T follicular helper cell (primary cell): ENCODE measurements at regions not wholly inside any gene's neighbourhood (a gene's known extent, or its start where the extent isn't known, plus 50 kb on each side); places are given as distances from the start of the nearest gene placed in this dataset.
"Not testable (repeated sequence)": the region's sequence is repeated elsewhere in the genome, so short reads cannot be mapped to it uniquely, and the experiment has no call there.

ENCODE experiments used
- DNase-seq: peaks from one replicate; pipeline ENCODE4 v3.0.0-alpha.2; 2020; ENCODE audit warnings: low read depth

DNA sequence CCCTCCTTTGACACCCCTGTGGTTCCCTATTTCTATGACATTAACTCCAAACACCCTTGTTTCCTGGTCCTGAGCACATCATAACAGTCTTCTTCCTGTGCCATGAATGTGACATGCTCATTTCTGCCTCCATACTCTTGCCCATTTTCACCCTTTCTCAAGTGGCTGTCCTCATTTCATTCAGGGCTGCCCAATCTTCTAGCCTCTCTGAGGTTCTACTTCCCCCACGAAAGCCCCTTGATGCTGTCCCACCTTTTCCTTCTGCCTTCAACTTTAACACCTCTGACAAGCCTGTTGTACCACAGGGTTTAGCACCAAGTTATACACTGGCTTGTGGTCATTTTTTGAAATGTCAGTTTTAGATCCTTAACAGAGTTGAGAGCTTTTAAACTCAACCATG lies 136.2 kb upstream of the BOD1L1 start:
- no peak for DNase-seq

DNA sequence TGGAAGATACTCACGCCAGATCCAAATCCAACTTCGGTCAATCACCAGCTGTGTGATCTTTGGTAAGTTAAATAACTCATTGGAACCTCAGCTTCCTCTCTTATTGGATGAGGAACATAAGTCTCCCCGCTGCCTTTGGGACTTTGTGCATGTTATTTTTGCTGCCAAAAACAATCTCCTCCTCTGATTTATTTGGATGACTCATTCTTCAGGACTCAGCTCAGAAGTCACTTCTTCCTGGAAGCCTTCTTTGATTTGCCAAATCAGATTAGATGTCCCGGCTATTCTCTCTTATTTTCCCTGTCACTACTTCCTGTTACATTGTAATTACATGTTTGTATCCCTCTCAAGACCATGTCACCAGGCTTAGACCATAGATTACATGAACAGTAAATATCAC lies 138.0 kb upstream of the BOD1L1 start:
- no peak for DNase-seq

DNA sequence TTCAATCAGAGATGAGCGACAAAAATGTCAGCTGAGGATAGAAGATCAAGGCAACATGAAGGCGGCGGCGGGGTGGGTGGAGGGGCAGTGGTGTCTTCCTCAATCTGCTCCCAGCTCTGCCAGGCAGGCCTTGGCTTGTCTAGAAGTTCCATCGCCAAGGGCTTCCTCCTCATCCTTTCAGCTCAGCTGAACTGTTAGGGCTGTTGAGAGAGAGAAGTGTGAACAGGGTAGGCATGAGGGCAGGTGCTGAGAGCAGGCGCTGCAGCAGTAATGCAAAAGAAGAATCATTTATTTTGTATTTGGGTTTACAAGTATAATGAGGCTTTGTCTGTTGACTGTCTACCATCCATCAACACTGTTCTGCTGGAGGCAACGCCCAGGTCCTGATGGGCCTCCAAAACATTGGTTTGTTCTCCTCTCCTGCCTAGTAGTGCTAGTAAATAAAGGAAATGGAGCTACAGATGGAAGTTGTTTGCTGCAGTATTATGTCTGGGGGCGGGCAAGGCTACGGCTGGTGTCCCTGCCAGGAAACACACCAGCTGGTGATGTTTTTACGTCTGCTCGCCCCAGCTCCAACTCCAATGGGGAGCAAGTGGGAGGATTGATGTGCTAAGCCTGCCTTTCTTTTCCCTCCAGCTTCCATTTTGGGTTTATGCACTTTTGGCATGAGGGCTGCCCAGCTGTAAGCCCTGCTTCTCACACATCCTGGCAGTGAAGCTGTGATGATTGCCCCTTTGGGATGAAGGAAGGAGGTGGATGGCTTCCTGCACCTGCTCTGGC lies 139.4 kb upstream of the BOD1L1 start:
- DNase-seq, result no peak

DNA sequence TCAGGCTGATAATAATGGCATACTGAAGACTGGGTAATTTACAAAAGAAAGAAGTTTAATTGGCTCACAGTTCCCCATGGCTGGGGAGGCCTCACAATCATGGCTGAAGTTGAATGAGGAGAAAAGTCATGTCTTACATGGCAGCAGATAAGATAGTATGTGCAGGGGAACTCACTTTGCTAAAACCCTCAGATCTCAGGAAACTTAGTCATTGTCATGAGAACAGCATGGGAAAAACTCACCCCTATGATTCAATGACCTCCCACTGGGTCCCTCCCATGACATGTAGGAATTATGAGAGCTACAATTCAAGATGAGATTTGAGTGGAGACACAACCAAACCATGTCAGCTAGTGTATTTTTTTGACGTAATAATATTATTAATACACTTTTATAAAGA lies 149.8 kb upstream of the BOD1L1 start:
- no peak for DNase-seq

DNA sequence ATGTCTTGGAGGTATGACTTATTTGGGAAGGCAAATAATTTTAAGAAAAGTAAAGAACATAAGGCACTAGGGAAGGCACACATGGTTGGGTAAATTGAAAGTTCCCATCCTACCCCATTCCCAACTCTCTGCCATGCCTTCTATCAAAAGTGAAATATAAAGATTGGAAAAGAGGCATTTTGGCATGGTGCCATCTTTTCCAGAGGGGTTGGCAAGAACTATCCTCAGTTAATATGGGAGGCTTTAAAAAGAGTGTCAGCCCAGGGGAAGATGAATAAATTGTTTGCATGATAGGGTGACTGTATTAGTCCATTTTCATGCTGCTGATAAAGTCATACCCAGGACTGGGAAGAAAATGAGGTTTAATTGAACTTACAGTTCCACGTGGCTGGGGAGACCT lies 150.8 kb upstream of the BOD1L1 start:
- no peak for DNase-seq

DNA sequence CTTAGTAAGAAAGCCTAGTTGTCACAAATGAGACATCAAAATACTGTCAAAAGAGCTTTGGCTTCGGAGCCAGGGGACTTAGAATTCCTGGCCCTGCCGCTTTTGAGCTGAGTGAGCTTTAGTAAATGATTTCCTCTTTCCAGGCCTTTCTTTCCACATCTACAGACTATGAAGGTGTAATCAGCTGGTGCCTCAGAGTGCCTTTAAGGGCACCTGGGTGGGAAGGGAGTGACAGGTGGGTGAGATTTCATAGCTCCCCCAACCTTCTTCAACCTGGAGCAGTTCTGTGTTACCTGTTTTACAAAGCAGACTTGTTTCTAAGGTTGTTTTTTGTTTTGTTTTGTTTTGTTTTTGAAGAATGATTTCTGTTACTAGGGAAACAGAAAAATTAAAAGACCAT lies 154.7 kb upstream of the BOD1L1 start:
- no peak for DNase-seq

DNA sequence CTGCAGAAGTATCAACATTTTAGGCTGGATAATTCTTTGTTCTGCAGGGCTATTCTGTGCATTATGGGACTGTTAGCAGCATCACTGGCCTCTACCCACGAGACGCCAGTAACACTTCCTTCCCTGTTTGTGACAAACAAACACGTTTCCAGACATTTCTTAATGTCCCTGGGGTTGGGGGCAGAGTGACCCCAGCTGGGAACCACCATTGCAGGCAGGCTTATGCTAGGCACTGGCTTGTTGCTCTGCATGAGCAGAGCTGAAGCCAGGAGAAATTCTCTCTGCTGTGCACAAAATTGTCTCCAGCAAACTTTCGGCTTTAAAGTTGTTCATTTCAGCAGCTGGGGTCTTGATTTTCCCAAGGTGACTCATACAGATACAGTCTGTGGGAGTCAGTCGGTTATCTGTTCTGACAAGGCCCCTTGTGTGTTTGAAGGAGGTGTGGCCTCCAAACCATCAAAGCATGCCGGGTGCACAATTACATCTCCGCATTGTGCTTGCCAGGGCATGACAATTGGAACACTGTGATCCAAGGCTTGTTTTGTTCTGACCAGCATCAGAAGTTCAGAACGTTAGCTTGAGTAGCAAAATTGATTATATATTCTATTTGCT lies 156.4 kb upstream of the BOD1L1 start:
- no peak for DNase-seq

DNA sequence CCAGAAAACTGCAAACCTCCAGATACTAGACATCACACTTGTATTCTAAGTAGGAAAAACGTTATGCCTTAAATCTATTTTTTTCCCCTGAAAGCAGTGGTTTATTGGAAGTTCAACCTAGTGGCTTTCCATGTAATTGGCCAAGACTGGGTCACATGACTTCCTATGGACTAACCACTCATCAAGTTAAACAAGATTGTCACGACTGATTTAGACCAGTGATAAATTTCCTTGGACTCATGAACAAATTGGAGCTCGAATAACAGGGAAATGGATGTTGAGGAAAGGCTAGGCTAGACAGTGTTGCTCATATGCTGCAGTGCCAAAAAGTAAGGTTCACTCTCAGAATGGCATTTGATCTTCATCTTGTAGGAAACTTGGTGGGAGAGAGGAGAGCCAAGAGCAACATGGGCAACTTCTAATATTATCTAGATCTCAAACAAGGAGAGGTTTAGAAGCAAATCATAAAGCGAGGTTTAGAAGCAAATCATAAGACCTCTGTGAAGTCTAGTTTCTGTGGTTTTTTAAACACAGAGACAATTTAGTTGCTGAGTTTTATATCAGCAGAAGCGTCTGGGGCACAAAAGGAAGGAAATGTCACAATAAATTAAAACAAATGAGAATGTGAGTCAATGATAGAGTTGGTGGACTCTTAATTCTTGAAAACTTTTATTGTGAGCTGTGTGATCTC lies 165.6 kb upstream of the BOD1L1 start:
- no peak for DNase-seq

DNA sequence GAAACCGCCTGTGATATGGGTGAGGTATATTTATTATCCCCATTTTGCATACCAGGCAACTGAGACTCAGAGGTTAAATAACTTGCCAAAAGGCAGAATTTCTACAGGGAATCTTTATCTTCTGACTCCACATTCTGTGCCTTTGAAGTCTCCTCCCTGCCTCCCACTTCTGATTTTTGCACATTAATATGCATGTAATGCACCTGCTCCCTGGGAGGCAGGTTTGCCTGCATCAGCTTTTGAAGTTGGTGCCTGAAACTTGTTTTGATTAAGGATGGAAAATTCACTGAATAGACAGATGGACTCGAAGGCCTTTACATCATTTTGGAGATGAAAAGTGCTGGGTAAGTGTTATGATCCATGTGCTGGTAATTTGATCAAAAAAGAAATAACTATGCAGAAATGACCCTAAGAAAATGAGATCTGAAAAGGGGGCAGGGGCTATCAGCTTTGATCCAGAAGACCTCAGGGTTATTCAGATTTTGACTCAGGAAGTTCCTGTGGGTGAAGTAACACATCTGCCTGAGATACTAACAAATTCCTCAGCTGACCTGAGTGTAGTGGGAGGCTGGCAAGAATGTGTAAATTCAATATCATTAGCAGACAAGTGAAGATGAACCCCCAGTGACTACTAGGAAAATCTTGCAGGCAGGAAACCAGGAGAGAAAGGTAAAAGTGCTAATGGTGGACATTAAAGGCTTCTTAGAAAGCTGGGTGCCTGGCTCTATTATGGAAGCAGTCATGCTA lies 167.5 kb upstream of the BOD1L1 start:
- DNase-seq, result no peak

DNA sequence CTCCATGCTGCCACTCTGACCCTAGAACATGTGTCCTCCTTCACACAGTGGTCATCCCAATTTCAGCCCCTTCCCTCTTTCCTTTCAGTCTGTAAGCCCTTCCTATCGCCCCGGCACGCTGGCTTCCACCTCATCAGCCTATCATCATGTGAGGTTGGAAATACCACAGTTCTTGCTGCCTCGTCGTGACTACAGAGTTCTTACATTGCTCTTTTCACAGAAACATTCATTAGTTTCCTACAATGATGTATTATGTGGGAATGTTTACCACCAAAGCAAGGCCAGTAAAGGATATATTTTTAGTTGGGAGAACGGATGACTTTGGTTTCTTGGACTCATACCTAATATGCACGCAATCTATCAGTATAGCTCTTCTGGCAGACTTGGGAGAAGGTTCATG lies 169.5 kb upstream of the BOD1L1 start:
- DNase-seq, result no peak

DNA sequence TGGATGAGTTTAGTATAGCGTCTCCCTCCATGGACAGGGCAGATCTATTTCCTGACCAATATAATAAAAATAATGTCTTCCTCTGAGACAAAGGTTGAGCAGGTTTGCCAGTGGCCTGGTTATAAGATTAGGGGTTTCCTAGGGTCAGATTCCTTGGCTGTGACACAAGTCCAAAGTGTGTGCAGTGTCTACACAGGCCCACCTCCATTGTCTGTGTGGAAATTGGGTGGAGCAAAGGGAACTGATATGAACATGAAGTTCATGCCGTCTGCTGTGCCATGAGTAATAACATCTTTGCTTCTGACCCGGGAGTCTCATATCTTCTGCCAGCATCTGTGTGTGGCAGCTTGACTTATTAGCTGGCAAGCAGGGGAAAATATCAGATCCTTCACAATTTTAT lies 187.7 kb upstream of the BOD1L1 start:
- DNase-seq, result no peak

DNA sequence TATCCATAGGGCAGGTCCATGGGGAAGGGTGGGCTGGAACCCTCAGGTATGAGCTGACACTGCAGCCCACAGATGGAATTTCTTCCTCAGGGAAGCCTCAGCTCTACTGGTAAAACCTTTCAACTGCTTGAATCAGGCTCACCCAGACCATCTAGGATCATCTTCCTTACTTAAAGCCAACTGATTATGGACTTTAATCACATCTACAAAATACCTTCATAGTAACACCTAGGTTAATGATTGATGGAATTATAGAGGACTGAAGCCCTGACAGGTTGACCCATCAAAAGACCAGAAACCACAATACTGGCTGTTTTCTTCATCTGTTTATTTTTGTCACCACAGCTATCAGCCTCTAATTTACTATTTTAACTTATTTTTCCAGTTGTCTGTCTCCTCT lies 188.9 kb upstream of the BOD1L1 start:
- no peak for DNase-seq

DNA sequence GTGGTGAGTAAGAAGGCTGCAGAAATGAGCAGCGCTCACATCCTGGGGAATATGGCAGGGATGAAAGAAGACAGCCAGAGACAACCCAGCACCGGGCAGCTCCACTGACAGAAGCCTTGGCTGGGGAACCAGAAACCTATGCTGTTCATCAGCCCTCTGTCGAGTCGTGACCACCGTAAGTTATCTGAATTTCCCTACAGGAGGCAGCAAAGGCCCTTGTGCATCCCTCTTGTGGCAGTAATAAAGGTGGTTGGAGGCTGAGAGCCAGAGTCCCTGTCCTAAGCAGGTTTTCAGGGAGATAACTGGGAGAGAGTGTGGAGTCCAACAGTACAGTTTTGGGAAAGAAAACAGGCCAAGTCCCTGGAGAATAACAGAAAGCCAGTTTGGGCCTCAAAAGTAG lies 194.0 kb upstream of the BOD1L1 start:
- no peak for DNase-seq

DNA sequence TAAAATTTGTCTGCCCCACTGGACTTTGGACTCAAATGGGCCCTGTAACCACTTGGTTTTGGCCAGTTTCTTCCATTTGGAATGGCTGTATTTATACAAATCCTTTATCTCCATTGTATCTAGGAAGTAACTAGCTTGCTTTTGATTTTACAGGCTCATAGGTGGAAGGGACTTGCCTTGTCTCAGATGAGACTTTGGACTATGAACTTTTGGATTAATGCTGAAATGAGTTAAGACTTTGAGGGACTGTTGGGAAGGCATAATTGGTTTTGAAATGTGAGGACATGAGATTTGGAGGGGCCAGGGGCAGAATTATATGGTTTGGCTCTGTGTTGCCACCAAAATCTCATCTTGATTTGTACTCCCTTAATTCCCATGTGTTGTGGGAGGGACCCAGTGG lies 198.3 kb upstream of the BOD1L1 start:
- DNase-seq, result not testable (repeated sequence)

DNA sequence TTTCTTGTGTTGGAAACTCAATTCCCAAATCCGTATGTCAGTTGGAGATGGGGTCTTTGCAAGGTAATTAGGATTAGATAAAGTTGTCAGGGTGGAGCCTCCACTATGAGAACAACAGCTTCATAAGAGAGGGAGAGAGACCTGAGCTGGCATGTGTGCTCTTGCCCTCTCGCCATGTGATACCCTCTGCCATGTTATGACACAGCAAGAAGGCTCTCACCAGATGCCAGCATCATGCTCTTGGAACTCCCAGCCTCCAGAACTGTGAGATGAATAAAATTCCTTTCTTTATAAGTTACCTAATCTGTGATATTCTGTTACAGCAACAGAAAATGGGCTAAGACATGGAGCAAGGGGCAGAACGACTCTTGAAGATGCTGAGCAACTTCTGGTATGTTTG lies 201.9 kb upstream of the BOD1L1 start:
- no peak for DNase-seq

DNA sequence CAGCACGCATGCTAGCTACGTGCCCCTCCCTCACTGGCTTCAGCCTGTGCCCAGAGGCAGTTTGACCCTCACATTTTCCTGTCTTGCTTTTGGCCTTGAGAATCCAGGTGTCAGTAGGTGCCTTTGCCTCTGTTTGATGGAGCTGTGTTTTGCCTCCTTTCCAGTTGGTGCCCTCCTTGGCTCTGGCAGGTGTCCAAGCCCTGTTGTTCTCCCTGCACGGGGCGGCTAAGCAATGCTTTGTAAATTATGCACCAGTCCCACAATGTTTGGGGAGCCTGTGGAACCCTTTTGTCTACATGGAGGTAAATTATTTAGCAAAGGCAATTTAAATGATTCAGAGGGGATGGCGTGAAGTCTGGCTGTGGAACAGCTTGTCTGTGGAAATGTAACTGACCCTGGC lies 202.9 kb upstream of the BOD1L1 start:
- DNase-seq, result no peak

DNA sequence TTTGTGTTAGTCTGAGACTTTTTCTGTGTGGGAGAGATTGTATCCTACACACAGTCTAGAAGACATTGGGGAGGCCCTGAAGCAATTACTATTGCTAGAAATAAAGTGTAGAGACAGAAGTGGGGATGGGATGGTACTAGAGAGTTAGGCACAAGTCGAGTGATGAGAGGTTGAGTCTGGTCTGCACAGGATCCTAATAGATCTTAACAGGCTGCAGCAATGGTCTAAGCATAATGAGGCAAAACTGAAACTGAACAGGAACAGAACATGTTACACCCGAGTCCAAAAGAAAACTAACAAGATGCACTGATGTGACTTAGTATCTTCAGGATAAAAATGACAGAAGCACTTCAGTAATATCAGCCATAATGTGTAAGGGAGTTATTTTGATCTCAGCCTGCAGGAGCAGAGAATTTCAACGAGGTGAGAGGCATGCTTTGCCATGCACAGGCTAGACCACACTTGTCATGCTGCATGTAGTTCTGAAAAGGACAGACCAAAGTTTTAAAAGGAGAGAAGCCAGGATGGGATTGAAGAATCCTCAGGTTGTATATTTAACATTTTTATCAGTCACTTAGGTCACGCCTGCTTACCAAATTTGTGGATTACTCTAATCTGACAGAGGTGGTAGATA lies 205.8 kb upstream of the BOD1L1 start:
- DNase-seq, result no peak

DNA sequence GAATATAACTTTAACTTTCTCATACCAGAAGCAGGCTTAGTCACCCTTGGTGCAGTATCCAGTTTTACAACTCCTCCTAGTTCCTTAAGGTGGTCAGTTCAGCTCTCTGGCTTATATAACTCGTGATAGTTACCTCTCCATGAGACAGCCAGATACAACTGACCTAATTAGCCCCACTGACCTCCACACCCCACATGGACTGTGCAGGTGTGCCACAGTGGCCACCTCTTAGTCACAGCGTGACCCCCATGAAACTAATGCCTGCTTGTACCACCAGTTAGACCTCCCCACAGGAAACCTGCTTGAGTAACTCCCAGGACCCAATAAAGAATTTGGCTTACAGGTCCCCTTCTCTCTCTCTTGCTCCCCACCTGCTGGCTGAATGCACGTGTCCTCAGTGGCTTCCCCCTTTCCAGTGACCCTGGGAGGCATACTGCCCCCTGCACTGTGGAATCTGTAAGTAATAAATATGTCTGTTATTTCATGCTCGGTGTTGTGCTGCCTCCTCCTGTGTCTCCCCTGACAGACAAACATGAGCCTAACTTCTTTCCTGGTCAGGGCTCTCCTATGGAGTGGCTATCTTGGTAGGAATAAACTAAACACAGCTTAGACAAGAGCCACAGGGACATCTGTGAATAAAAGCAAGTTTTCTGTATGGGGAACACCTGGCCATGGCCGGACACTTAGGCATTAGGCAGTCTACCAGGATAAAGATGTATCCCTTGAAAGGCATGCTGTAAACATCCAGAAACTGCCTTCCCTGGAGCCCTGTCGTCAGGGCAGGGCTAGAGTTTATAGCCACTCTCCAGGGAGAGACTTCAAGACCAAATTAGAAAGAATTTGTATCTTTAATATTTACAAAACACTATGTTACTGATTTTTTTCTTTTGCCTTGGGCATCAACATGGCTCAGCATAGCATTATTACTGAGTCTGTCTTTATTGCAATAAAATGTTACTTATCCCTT lies 209.7 kb upstream of the BOD1L1 start:
- no peak for DNase-seq

DNA sequence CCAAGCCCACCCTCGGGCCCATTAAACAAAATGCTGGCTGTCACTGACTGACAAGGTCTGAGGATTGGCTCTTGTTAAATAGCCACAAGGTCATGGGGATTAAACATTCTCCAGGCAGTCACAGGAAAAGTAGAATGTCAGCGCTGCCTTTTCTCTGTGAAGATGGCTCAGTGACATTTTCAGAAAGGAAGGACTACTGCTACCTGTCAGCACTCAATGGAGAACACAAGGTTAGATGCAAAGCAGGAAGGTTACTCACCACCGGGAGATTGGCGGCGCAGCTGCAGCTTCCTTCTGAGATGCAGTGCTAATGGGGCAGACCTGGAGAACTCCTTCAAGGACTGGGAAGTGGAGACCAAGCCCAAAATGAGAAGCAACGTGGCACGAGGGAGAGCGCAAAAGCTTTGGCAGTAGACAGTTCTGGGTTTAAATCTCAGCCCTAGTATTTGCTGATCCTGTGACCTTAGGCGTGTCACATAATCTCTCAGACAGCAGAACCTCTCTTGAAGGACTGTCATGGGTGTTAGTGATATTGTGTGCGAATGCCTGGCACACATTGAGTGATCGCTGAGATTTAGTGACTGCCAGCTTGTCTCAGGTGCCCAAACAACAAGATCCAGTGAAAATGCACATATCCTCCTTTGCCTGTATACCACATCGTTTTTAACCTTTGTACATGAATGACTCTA lies 213.1 kb upstream of the BOD1L1 start:
- DNase-seq, result no peak

DNA sequence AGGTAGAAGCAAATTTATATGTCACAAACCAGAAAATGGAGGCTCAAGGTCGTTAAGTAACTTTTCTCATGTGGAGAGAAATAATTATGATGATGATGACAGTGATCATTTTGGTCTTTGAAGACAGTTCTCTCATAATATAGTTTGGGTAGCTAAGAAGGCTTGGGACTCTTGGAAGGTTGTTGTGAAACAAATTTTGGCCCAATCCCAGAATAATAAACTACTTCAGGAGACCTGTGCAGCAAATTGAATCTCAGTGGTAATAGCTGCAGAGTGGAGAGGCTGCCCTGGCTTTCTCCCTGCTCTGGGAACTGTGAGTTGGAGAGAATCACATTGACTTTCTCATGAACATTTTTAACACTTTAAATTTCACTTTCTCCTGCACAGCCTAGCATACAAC lies 217.2 kb upstream of the BOD1L1 start:
- no peak for DNase-seq
